PC-9 (cell line): ENCODE measurements at regions not wholly inside any gene's neighbourhood (a gene's known extent, or its start where the extent isn't known, plus 50 kb on each side); places are given as distances from the start of the nearest gene placed in this dataset.

Experiments
- BruUV-seq: library from RNA; stranded (reverse); fragments of 400-500 nt; replicated peaks from 2 replicates; lab custom pipeline; 2021; lab: Mats Ljungman, UMichigan
- CTCF ChIA-PET: fragments of 300-600 bp; sonication (Branson Sonifier 250); formaldehyde crosslinking; loops from one replicate; lab custom pipeline; 2022; ENCODE audit warnings: antibody characterized with exemption; lab: Charles Lee
- POLR2A ChIA-PET: fragments of 300-600 bp; sonication (Branson Sonifier 250); formaldehyde crosslinking; loops from one replicate; lab custom pipeline; 2022; ENCODE audit warnings: antibody characterized with exemption; ENCODE audit not compliant: unreplicated experiment; lab: Charles Lee
- DNase-seq, 2 experiments: peaks; one replicate each; pipeline versions ENCODE4 v3.0.0 to v3.0.0-alpha.2; 2015 to 2022; ENCODE audit warnings: mixed read lengths in 1 of 2
- H2AFZ ChIP-seq: fragments of 200-600 bp; sonication (generic); 2 replicates; pipeline ENCODE4 v1.8.1; 2017; ENCODE audit warnings: antibody characterized with exemption
- H3F3A ChIP-seq: fragments of 200-600 bp; sonication (generic); 2 replicates; pipeline ENCODE4 v1.8.1; 2017; ENCODE audit warnings: antibody characterized with exemption, mild to moderate bottlenecking, low read depth; ENCODE audit not compliant: insufficient read depth
- H3K27ac ChIP-seq: fragments of 200-600 bp; sonication (generic); 2 replicates; pipeline ENCODE4 v1.6.1; 2016; ENCODE audit warnings: mixed run types
- H3K27me3 ChIP-seq: fragments of 200-600 bp; sonication (generic); 2 replicates; pipeline ENCODE4 v1.6.1; 2016; ENCODE audit warnings: low read depth, mixed run types; ENCODE audit not compliant: insufficient read depth
- H3K36me3 ChIP-seq: fragments of 200-600 bp; sonication (generic); 2 replicates; pipeline ENCODE4 v1.6.1; 2016; ENCODE audit warnings: low read depth, mixed run types
- H3K4me1 ChIP-seq: fragments of 200-600 bp; sonication (generic); replicated peaks from 2 replicates; pipeline ENCODE4 v1.6.1; 2016; ENCODE audit warnings: mixed run types; ENCODE audit not compliant: insufficient read depth
- H3K4me2 ChIP-seq: fragments of 200-600 bp; sonication (generic); 2 replicates; pipeline ENCODE4 v1.6.1; 2017; ENCODE audit warnings: mixed run types
- H3K4me3 ChIP-seq: fragments of 200-600 bp; sonication (generic); 2 replicates; pipeline ENCODE4 v1.6.1; 2016; ENCODE audit warnings: mixed run types
- H3K79me2 ChIP-seq: fragments of 200-600 bp; sonication (generic); 2 replicates; pipeline ENCODE4 v1.6.1; 2017; ENCODE audit warnings: low read depth, mixed run types
- H3K9me2 ChIP-seq: fragments of 200-600 bp; sonication (generic); 2 replicates; pipeline ENCODE4 v1.8.1; 2017; ENCODE audit warnings: mild to moderate bottlenecking; ENCODE audit not compliant: insufficient read depth
- H3K9me3 ChIP-seq: fragments of 200-600 bp; sonication (generic); 2 replicates; pipeline ENCODE4 v1.8.1; 2016; ENCODE audit warnings: low read depth; ENCODE audit not compliant: insufficient read depth
- H4K20me1 ChIP-seq: fragments of 200-600 bp; sonication (generic); 2 replicates; pipeline ENCODE4 v1.8.1; 2017; ENCODE audit not compliant: insufficient read depth
- EZH2 ChIP-seq: fragments of 200-600 bp; sonication (generic); IDR thresholded peaks from 2 replicates; pipeline ENCODE4 v1.8.0; 2017; ENCODE audit warnings: antibody characterized with exemption, low read depth
- intact Hi-C: fragments of 100-400 bp; cut with micrococcal nuclease; formaldehyde crosslinking; loops from one replicate; pipeline ENCODE4 v1.10.0; 2022; ENCODE audit not compliant: unreplicated experiment
- TF ChIP-seq, protein P1 (sequence below): fragments of 200-600 bp; sonication (generic); conservative IDR thresholded peaks from 2 replicates; pipeline ENCODE4 v1.6.1; 2017; ENCODE audit warnings: mixed run types, antibody characterized with exemption, mild to moderate bottlenecking, moderate library complexity

DNA sequence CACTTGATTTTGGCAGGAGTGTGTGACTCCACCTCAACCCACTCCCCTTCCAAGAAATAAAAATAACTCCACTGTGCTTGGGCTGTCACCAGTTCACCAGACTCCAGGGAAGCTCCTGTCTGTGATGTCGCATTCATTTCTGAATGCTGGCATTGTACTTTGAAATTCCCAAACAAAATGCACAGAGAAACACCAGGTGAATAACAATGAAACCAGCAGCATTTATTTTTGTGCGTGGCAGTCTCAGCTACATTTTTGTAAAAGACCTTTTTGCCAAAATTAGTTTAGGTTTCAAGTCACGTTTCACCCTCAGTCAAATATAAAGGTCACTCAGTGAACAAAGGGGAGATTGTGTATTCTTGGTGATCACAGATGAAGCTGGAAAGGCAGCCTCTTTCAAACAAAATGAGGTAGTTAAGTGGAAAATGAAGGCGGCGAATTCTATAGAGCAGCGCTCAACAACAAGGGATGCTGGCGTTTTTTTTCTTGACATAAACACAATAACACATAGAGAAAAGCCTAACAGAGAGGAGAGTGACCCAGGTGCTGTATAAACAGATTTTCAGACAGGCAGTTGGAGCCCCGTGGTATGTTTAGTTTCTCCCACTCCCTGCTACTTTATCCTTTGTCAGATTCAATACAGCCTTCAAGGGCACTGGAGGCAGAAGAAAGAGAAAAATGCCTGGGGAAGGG is 210.3 kb upstream of the GCFC2 start:
- DNase-seq = no peak
- no peaks in the 10 kb centered on the region for H3K79me2 ChIP-seq
- H3K4me3 ChIP-seq = no peak overlapping the region
- intact Hi-C loops = no loop called here
- no peaks in the 10 kb centered on the region for H3K4me1 ChIP-seq
- no peaks in the 10 kb centered on the region for H3F3A ChIP-seq
- CTCF ChIA-PET = no interaction called here
- no peaks in the 10 kb centered on the region for H3K9me3 ChIP-seq
- no TSS peak for BruUV-seq
- H3K9me2 ChIP-seq = no peaks in the 10 kb centered on the region
- TF ChIP-seq, protein P1, sequence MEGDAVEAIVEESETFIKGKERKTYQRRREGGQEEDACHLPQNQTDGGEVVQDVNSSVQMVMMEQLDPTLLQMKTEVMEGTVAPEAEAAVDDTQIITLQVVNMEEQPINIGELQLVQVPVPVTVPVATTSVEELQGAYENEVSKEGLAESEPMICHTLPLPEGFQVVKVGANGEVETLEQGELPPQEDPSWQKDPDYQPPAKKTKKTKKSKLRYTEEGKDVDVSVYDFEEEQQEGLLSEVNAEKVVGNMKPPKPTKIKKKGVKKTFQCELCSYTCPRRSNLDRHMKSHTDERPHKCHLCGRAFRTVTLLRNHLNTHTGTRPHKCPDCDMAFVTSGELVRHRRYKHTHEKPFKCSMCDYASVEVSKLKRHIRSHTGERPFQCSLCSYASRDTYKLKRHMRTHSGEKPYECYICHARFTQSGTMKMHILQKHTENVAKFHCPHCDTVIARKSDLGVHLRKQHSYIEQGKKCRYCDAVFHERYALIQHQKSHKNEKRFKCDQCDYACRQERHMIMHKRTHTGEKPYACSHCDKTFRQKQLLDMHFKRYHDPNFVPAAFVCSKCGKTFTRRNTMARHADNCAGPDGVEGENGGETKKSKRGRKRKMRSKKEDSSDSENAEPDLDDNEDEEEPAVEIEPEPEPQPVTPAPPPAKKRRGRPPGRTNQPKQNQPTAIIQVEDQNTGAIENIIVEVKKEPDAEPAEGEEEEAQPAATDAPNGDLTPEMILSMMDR = no peak
- H3K4me2 ChIP-seq = no peak overlapping the region
- POLR2A ChIA-PET = no interaction called here
- no peaks in the 10 kb centered on the region for H3K36me3 ChIP-seq
- no peak overlapping the region; the same call in 1 of the 2 replicates for H2AFZ ChIP-seq
- no peak overlapping the region for H3K27ac ChIP-seq
- H4K20me1 ChIP-seq = no peaks in the 10 kb centered on the region
- H3K27me3 ChIP-seq = peaks cover 11% of the 10 kb centered on the region; the same call in 1 of the 2 replicates

DNA sequence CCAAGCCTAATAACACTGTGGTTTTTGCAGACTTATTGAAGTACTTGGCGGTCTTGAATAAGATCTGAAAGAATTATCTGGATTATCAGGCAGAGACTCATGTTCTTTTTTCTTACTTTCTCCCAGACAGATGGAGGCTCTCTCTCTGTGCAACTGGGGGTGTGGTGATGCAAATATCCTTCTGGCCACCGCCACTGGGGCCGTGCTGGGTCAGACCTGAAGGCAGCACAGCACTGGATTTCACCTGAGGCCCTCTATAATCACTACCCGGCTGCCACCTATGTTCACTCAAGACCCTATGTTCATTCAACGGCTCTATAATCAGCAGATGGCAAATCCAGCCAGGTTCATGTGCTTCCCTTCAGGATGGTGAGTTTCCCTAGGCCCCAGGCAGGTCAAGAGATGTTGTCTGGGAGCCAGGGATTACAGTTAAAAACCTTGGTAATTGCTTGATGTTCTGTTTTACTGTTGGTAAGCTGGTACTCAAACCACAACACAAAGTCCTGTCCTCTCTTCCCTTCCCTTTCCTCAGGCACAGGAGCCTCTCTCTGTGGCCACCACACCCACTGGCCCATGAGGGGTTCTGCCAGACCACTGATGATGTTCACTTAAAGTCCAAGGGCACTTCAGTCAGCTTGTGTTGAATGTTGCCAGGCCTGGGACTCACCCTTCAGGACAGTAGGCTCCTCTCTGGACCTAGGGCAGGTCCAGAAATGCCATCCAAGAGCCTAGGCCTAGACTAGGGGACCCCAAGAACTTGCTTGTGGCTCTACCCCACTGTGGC is 205.3 kb upstream of the GCFC2 start:
- Histone ChIP-seq H4K20me1 (no peaks in the 10 kb centered on the region), H3K27ac (no peak overlapping the region), H3K36me3 (no peaks in the 10 kb centered on the region), H3K9me2 (no peaks in the 10 kb centered on the region), H3F3A (no peaks in the 10 kb centered on the region), H2AFZ (no peak overlapping the region), H3K4me3 (no peak overlapping the region), H3K9me3 (no peaks in the 10 kb centered on the region), H3K79me2 (no peaks in the 10 kb centered on the region), H3K4me1 (no peaks in the 10 kb centered on the region), H3K27me3 (peaks cover 4% of the 10 kb centered on the region; the same call in 1 of the 2 replicates), H3K4me2 (no peak overlapping the region)
- TF ChIP-seq, protein P1 = no peak
- TF ChIP-seq EZH2 = no peak
- intact Hi-C loops = no loop called here
- ChIA-PET POLR2A (no interaction called here), CTCF (no interaction called here)
- no peak for DNase-seq
- BruUV-seq = no TSS peak

DNA sequence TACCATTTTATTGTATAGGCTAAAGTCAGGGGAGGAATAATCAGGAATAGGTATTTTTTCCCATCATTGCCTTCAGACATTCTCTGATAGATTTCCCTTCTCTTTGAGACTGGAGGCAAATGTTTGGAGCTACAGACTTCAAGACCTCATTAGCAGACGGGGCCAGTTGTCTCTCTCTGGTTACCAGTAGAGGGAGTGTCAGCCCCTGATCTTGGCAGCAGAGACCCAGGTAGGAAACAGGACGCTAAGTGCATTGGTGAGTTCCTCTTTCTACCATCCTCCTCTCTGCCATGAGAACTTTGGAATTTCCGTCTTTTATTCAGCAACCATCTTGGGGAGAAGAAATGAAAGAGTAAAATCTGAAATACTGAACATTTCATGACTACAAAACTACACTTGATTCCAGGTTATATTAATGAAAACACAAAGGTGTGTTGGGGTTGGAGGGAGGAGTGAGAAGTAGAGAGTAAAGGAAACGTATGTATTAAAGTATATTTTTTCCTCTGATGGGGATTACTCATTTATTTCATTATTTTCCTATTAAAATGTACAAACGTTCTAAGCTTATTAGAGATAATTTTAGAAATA is 186.2 kb upstream of the GCFC2 start:
- CTCF ChIA-PET = no interaction called here
- TF ChIP-seq, protein P1 = peak; percentile 65; the same call in 1 of the 2 replicates
- no peak for TF ChIP-seq EZH2
- H3K36me3 ChIP-seq = no peaks in the 10 kb centered on the region
- H3K9me3 ChIP-seq = no peaks in the 10 kb centered on the region
- intact Hi-C loops = no loop called here
- no peak overlapping the region for H3K27ac ChIP-seq
- H3K27me3 ChIP-seq = no peaks in the 10 kb centered on the region; the same call in 1 of the 2 replicates
- no peaks in the 10 kb centered on the region for H3K4me1 ChIP-seq
- peak in 1 of 2 experiments; percentile 4 for DNase-seq
- POLR2A ChIA-PET = no interaction called here
- H3K4me3 ChIP-seq = no peak overlapping the region
- no TSS peak for BruUV-seq
- 0 out of 2 replicates have a peak, but pooled peaks cover 8% of the 10 kb centered on the region for H4K20me1 ChIP-seq
- H3K79me2 ChIP-seq = no peaks in the 10 kb centered on the region
- H2AFZ ChIP-seq = no peak overlapping the region
- H3K4me2 ChIP-seq = no peak overlapping the region
- no peaks in the 10 kb centered on the region for H3F3A ChIP-seq
- no peaks in the 10 kb centered on the region; the same call in 1 of the 2 replicates for H3K9me2 ChIP-seq
